ENCODE measurements at regions not wholly inside any gene's neighbourhood (a gene's known extent, or its start where the extent isn't known, plus 50 kb on each side); places are given as distances from the start of the nearest gene placed in this dataset.

- TF ChIP-seq POLR2A (IDR thresholded peaks at IDR 0.05; ENCODE audit: low read length) (no peak), GATA1 (IDR thresholded peaks at IDR 0.05; ENCODE audit: low read depth, low read length) (no peak)
- no peak for DNase-seq
Observed at GRCh38 chr22:22824340-22825212, 63.0 kb upstream of the IGLL5 start.

- no peak for DNase-seq
- TF ChIP-seq GATA1 (IDR thresholded peaks at IDR 0.05; ENCODE audit: low read depth, low read length) (no peak), POLR2A (IDR thresholded peaks at IDR 0.05; ENCODE audit: low read length) (no peak)
Observed at GRCh38 chr22:22825213-22825593, 62.4 kb upstream of the IGLL5 start.

- TF ChIP-seq GATA1 (IDR thresholded peaks at IDR 0.05; ENCODE audit: low read depth, low read length): no peak
- no peak for TF ChIP-seq POLR2A (IDR thresholded peaks at IDR 0.05; ENCODE audit: low read length)
Observed at GRCh38 chr22:22827187-22827939, 60.3 kb upstream of the IGLL5 start.

GRCh38 chr22:22830193-22830592 lies 57.4 kb upstream of the IGLL5 start:
- TF ChIP-seq POLR2A (IDR thresholded peaks at IDR 0.05; ENCODE audit: low read length) (no peak), GATA1 (IDR thresholded peaks at IDR 0.05; ENCODE audit: low read depth, low read length) (no peak)
- no peak for DNase-seq

More at GRCh38 chr22:22827187-22827939, 60.3 kb upstream of the IGLL5 start:
- DNase-seq: no peak

- no peak for DNase-seq
- TF ChIP-seq POLR2A (IDR thresholded peaks at IDR 0.05; ENCODE audit: low read length) (no peak), GATA1 (IDR thresholded peaks at IDR 0.05; ENCODE audit: low read depth, low read length) (no peak)
Observed at GRCh38 chr22:22830957-22831688, 56.5 kb upstream of the IGLL5 start.

GRCh38 chr22:22833059-22833458 lies 54.6 kb upstream of the IGLL5 start:
- DNase-seq: no peak
- TF ChIP-seq GATA1 (IDR thresholded peaks at IDR 0.05; ENCODE audit: low read depth, low read length) (no peak), POLR2A (IDR thresholded peaks at IDR 0.05; ENCODE audit: low read length) (no peak)

GRCh38 chr22:22833488-22833887 lies 54.1 kb upstream of the IGLL5 start:
- TF ChIP-seq GATA1 (IDR thresholded peaks at IDR 0.05; ENCODE audit: low read depth, low read length) (no peak), POLR2A (IDR thresholded peaks at IDR 0.05; ENCODE audit: low read length) (no peak)
- DNase-seq: no peak

- no peak for TF ChIP-seq GATA1 (IDR thresholded peaks at IDR 0.05; ENCODE audit: low read depth, low read length)
- TF ChIP-seq POLR2A (IDR thresholded peaks at IDR 0.05; ENCODE audit: low read length): no peak
- DNase-seq: no peak
Observed at GRCh38 chr22:22834204-22834603, 53.4 kb upstream of the IGLL5 start.

- no peak for TF ChIP-seq POLR2A (IDR thresholded peaks at IDR 0.05; ENCODE audit: low read length)
- no peak for DNase-seq
Observed at GRCh38 chr22:22834783-22835182, 52.8 kb upstream of the IGLL5 start.

GRCh38 chr22:22835242-22835641 lies 52.4 kb upstream of the IGLL5 start:
- no peak for DNase-seq
- TF ChIP-seq POLR2A (IDR thresholded peaks at IDR 0.05; ENCODE audit: low read length): no peak
- TF ChIP-seq GATA1 (IDR thresholded peaks at IDR 0.05; ENCODE audit: low read depth, low read length): no peak

- no peak for TF ChIP-seq GATA1 (IDR thresholded peaks at IDR 0.05; ENCODE audit: low read depth, low read length)
- TF ChIP-seq POLR2A (IDR thresholded peaks at IDR 0.05; ENCODE audit: low read length): no peak
- DNase-seq: no peak
Observed at GRCh38 chr22:22835771-22836291, 51.8 kb upstream of the IGLL5 start.

GRCh38 chr22:22836635-22837034 lies 51.0 kb upstream of the IGLL5 start:
- peak in 1 of 2 experiments; percentile 11 for DNase-seq

More at GRCh38 chr22:22836635-22837034, 51.0 kb upstream of the IGLL5 start:
- no peak for TF ChIP-seq POLR2A (IDR thresholded peaks at IDR 0.05; ENCODE audit: low read length)
- TF ChIP-seq GATA1 (IDR thresholded peaks at IDR 0.05; ENCODE audit: low read depth, low read length): no peak
